GM12878 (cell line): ENCODE measurements at regions not wholly inside any gene's neighbourhood (a gene's known extent, or its start where the extent isn't known, plus 50 kb on each side); places are given as distances from the start of the nearest gene placed in this dataset.

Experiments
- ATAC-seq: fragments of 200-7000 bp; cut with Tn5 transposase; 3 replicates; pipeline ENCODE4 v1.9.1; 2020; ENCODE audit warnings: mild to moderate bottlenecking, moderate library complexity
- BruUV-seq: library from RNA; stranded (reverse); fragments of 400-500 nt; replicated peaks from 2 replicates; lab custom pipeline; 2021; lab: Mats Ljungman, UMichigan
- CTCF ChIA-PET: fragments of 300-600 bp; sonication (Branson Sonifier 250); formaldehyde crosslinking; extraction: SDS; loops from one replicate; lab custom pipeline; 2021; ENCODE audit warnings: inconsistent platforms; lab: Yijun Ruan, JAX
- POLR2A ChIA-PET: fragments of 350-600 bp; formaldehyde crosslinking; extraction: SDS; loops from one replicate; lab custom pipeline; 2021; ENCODE audit warnings: inconsistent platforms; lab: Charles Lee
- RAD21 ChIA-PET: fragments of 300-600 bp; sonication (Branson Sonifier 250); formaldehyde crosslinking; loops from one replicate; lab custom pipeline; 2023; ENCODE audit warnings: antibody characterized with exemption; ENCODE audit not compliant: unreplicated experiment; lab: Charles Lee
- SMC1A ChIA-PET: fragments of 300-600 bp; sonication (Branson Sonifier 250); formaldehyde crosslinking; loops from one replicate; lab custom pipeline; 2023; ENCODE audit not compliant: unreplicated experiment, uncharacterized antibody; lab: Charles Lee
- DNase-seq: peaks from one replicate; pipeline ENCODE4 v3.0.0-alpha.2; 2011; ENCODE audit warnings: low read depth, low spot score
- FAIRE-seq: peaks from 3 replicates; lab custom pipeline; 2011; peaks lifted over from hg19 to GRCh38; lab: Jason Lieb, UNC
- H2AFZ ChIP-seq: 2 replicates; pipeline ENCODE4 v1.6.0; 2011; ENCODE audit warnings: low read depth, low read length, control low read depth; ENCODE audit not compliant: control insufficient read depth
- H3K27ac ChIP-seq: 2 replicates; pipeline ENCODE4 v1.5.1; 2011; ENCODE audit warnings: control low read depth; ENCODE audit not compliant: control insufficient read depth, insufficient read depth
- H3K27me3 ChIP-seq, 2 experiments: replicated peaks in 1 of 2; 2 replicates each; pipeline versions ENCODE4 v1.6.0 to v1.6.1; 2011; ENCODE audit warnings: low read length in 1 of 2; ENCODE audit not compliant: control insufficient read depth in 2 of 2, insufficient read depth in 2 of 2
- H3K36me3 ChIP-seq, 2 experiments: 2 replicates each; pipeline ENCODE4 v1.5.1; 2011; ENCODE audit warnings: low read length in 1 of 2; ENCODE audit not compliant: control insufficient read depth in 2 of 2, insufficient read depth in 2 of 2
- H3K4me1 ChIP-seq: 2 replicates; pipeline ENCODE4 v1.6.1; 2011; ENCODE audit warnings: mild to moderate bottlenecking, low read length, moderate library complexity, mixed read lengths; ENCODE audit not compliant: control insufficient read depth, insufficient read depth
- H3K4me2 ChIP-seq: 2 replicates; pipeline ENCODE4 v1.6.0; 2011; ENCODE audit warnings: control low read depth; ENCODE audit not compliant: control insufficient read depth, insufficient read depth
- H3K4me3 ChIP-seq: fragments of 200-600 bp; sonication (generic); 2 replicates; pipeline ENCODE4 v1.5.1; 2016
- H3K79me2 ChIP-seq: 2 replicates; pipeline ENCODE4 v1.6.0; 2011; ENCODE audit warnings: low read length; ENCODE audit not compliant: control insufficient read depth, insufficient read depth
- H3K9ac ChIP-seq: 2 replicates; pipeline ENCODE4 v1.8.0; 2011; ENCODE audit warnings: low read length, control low read depth, mixed read lengths; ENCODE audit not compliant: control insufficient read depth, insufficient read depth
- H3K9me3 ChIP-seq: replicated peaks from 3 replicates; pipeline ENCODE4 v1.5.1; 2011; ENCODE audit warnings: mild to moderate bottlenecking, low read length; ENCODE audit not compliant: control insufficient read depth, insufficient read depth
- H4K20me1 ChIP-seq: 2 replicates; pipeline ENCODE4 v1.6.0; 2011; ENCODE audit not compliant: control insufficient read depth, insufficient read depth
- CBFB ChIP-seq: IDR thresholded peaks from 2 replicates; pipeline ENCODE4 v1.6.1; 2016; ENCODE audit warnings: antibody characterized with exemption, low read depth
- CBX5 ChIP-seq: sonication (generic); IDR thresholded peaks from 2 replicates; pipeline ENCODE4 v1.6.1; 2016; ENCODE audit warnings: low read depth, moderate library complexity, mild to moderate bottlenecking, inconsistent platforms
- CREM ChIP-seq: IDR thresholded peaks from 2 replicates; pipeline ENCODE4 v1.6.1; 2014; ENCODE audit warnings: antibody characterized with exemption, low read depth
- DPF2 ChIP-seq: fragments of 450-650 bp; IDR thresholded peaks from 2 replicates; pipeline ENCODE4 v1.6.1; 2017; ENCODE audit warnings: mild to moderate bottlenecking
- EZH2 ChIP-seq: IDR thresholded peaks from 2 replicates; pipeline ENCODE4 v1.6.1; 2012; ENCODE audit warnings: low read depth, mild to moderate bottlenecking, control low read depth, inconsistent platforms, low read length, borderline replicate concordance; ENCODE audit not compliant: control insufficient read depth
- GABPA ChIP-seq: IDR thresholded peaks from 2 replicates; pipeline ENCODE4 v1.6.1; 2014; ENCODE audit warnings: antibody characterized with exemption, low read depth, mild to moderate bottlenecking, inconsistent platforms
- IKZF2 ChIP-seq, 2 experiments: fragments of 450-650 bp; IDR thresholded peaks; 2 replicates each; pipeline ENCODE4 v1.6.1; 2017; ENCODE audit warnings: mild to moderate bottlenecking in 2 of 2, moderate library complexity in 2 of 2
- JUND ChIP-seq: IDR thresholded peaks from 2 replicates; pipeline ENCODE4 v1.6.1; 2012; ENCODE audit warnings: low read depth, mild to moderate bottlenecking, low read length, improper control_type of control experiment, moderate library complexity
- KDM1A ChIP-seq: fragments of 200-600 bp; sonication (generic); IDR thresholded peaks from 2 replicates; pipeline ENCODE4 v1.6.1; 2016; ENCODE audit warnings: borderline replicate concordance
- LARP7 ChIP-seq: fragments of 450-650 bp; IDR thresholded peaks from 2 replicates; pipeline ENCODE4 v1.6.1; 2017; ENCODE audit warnings: mild to moderate bottlenecking
- MTA2 ChIP-seq: fragments of 450-650 bp; IDR thresholded peaks from 2 replicates; pipeline ENCODE4 v1.6.1; 2016; ENCODE audit warnings: low read depth, mild to moderate bottlenecking, moderate library complexity
- NBN ChIP-seq: fragments of 450-650 bp; IDR thresholded peaks from 2 replicates; pipeline ENCODE4 v1.6.1; 2016
- POLR2AphosphoS2 ChIP-seq: IDR thresholded peaks from 2 replicates; pipeline ENCODE4 v1.6.1; 2011; ENCODE audit warnings: low read depth, mild to moderate bottlenecking, low read length, improper control_type of control experiment, moderate library complexity
- SUZ12 ChIP-seq: fragments of 200-600 bp; sonication (generic); IDR thresholded peaks from one replicate; pipeline ENCODE4 v1.6.1; 2018; ENCODE audit warnings: antibody characterized with exemption, mild to moderate bottlenecking; ENCODE audit not compliant: unreplicated experiment
- WRNIP1 ChIP-seq: IDR thresholded peaks from 2 replicates; pipeline ENCODE4 v1.6.1; 2011; ENCODE audit warnings: low read depth, low read length, improper control_type of control experiment, borderline replicate concordance
- ZNF622 ChIP-seq: fragments of 450-650 bp; IDR thresholded peaks from 2 replicates; pipeline ENCODE4 v1.6.1; 2017; ENCODE audit warnings: mild to moderate bottlenecking, inconsistent platforms
- WGBS: methylation state at CpG from one replicate; pipeline ENCODE4 v1.1.6; 2016; ENCODE audit warnings: low lambda C conversion rate; ENCODE audit not compliant: insufficient replicate concordance, insufficient coverage; ENCODE audit errors: missing lambda C conversion rate; 5-methylcytosine and 5-hydroxymethylcytosine counted together
- in situ Hi-C: fragments of 300-500 bp; cut with MboI; formaldehyde crosslinking; loops from 9 replicates; pipeline ENCODE4 v1.14.3; 2018; ENCODE audit warnings: mixed read lengths
- intact Hi-C: fragments of 100-400 bp; cut with micrococcal nuclease; formaldehyde crosslinking; loops from one replicate; pipeline ENCODE4 v1.14.2; 2022; ENCODE audit not compliant: unreplicated experiment
- TF ChIP-seq, protein P1 (sequence below): fragments of 450-650 bp; IDR thresholded peaks from 2 replicates; pipeline ENCODE4 v1.6.1; 2017; ENCODE audit warnings: mild to moderate bottlenecking, moderate library complexity
- TF ChIP-seq, protein P2 (sequence below): fragments of 450-650 bp; IDR thresholded peaks from 2 replicates; pipeline ENCODE4 v1.6.1; 2017; ENCODE audit warnings: mild to moderate bottlenecking, moderate library complexity

DNA sequence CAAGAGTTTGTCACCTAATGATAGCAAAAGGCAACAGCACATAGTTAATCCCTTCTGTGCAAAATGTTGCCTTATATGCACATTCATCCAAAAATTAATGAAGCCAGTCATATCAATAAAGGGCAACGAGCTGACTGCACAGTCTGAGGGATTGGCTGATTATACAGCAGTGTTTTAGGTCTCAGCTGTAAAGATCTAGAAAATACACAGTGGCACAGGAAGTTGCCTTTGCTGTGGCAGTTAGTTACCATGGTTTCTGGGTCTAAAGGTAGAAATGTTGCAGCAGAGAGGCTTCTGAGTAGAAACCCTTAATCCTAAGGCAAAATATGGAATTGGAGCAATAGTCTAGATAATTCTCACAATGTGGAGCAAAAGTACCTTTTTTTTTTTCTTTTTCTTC, 89.7 kb downstream of the SMPDL3A start (continued):
- TF ChIP-seq, protein P1, sequence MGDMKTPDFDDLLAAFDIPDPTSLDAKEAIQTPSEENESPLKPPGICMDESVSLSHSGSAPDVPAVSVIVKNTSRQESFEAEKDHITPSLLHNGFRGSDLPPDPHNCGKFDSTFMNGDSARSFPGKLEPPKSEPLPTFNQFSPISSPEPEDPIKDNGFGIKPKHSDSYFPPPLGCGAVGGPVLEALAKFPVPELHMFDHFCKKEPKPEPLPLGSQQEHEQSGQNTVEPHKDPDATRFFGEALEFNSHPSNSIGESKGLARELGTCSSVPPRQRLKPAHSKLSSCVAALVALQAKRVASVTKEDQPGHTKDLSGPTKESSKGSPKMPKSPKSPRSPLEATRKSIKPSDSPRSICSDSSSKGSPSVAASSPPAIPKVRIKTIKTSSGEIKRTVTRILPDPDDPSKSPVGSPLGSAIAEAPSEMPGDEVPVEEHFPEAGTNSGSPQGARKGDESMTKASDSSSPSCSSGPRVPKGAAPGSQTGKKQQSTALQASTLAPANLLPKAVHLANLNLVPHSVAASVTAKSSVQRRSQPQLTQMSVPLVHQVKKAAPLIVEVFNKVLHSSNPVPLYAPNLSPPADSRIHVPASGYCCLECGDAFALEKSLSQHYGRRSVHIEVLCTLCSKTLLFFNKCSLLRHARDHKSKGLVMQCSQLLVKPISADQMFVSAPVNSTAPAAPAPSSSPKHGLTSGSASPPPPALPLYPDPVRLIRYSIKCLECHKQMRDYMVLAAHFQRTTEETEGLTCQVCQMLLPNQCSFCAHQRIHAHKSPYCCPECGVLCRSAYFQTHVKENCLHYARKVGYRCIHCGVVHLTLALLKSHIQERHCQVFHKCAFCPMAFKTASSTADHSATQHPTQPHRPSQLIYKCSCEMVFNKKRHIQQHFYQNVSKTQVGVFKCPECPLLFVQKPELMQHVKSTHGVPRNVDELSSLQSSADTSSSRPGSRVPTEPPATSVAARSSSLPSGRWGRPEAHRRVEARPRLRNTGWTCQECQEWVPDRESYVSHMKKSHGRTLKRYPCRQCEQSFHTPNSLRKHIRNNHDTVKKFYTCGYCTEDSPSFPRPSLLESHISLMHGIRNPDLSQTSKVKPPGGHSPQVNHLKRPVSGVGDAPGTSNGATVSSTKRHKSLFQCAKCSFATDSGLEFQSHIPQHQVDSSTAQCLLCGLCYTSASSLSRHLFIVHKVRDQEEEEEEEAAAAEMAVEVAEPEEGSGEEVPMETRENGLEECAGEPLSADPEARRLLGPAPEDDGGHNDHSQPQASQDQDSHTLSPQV, result no peak

DNA sequence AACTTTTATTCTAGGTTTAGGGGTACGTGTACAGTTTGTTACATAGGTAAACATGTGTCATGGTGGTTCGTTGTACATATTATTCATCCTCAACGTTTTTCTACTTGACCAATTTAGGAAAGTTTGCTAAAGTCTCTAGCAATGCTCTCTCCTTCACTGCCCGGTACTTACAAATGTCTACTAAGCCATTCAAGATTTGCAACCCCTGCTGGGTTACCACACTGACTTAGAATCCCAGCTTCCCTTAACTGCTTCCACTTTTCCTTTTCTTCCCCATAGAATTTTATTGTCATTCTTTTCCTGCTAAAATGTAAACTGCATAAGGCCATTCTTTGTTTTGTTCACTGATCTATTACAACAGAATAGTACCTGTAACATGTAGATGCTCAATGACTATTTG, 97.4 kb downstream of the SMPDL3A start:
- POLR2A ChIA-PET, result no interaction called here
- TF ChIP-seq, protein P2, sequence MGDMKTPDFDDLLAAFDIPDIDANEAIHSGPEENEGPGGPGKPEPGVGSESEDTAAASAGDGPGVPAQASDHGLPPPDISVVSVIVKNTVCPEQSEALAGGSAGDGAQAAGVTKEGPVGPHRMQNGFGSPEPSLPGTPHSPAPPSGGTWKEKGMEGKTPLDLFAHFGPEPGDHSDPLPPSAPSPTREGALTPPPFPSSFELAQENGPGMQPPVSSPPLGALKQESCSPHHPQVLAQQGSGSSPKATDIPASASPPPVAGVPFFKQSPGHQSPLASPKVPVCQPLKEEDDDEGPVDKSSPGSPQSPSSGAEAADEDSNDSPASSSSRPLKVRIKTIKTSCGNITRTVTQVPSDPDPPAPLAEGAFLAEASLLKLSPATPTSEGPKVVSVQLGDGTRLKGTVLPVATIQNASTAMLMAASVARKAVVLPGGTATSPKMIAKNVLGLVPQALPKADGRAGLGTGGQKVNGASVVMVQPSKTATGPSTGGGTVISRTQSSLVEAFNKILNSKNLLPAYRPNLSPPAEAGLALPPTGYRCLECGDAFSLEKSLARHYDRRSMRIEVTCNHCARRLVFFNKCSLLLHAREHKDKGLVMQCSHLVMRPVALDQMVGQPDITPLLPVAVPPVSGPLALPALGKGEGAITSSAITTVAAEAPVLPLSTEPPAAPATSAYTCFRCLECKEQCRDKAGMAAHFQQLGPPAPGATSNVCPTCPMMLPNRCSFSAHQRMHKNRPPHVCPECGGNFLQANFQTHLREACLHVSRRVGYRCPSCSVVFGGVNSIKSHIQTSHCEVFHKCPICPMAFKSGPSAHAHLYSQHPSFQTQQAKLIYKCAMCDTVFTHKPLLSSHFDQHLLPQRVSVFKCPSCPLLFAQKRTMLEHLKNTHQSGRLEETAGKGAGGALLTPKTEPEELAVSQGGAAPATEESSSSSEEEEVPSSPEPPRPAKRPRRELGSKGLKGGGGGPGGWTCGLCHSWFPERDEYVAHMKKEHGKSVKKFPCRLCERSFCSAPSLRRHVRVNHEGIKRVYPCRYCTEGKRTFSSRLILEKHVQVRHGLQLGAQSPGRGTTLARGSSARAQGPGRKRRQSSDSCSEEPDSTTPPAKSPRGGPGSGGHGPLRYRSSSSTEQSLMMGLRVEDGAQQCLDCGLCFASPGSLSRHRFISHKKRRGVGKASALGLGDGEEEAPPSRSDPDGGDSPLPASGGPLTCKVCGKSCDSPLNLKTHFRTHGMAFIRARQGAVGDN, result no peak
- TF ChIP-seq LARP7 (no peak), JUND (no peak), KDM1A (no peak), NBN (no peak), SUZ12 (no peak), CBX5 (no peak), WRNIP1 (no peak), MTA2 (no peak), DPF2 (no peak), CBFB (no peak), CREM (no peak), GABPA (no peak), IKZF2 (IDR thresholded peaks at IDR 0.05) (no peak), ZNF622 (no peak), POLR2AphosphoS2 (no peak), EZH2 (no peak)

More for the DNA sequence above, 97.4 kb downstream of the SMPDL3A start:
- no peaks in the 10 kb centered on the region for H3K4me1 ChIP-seq
- H3K4me2 ChIP-seq, result no peak overlapping the region
- in situ Hi-C loops, result no loop called here
- no peaks in the 10 kb centered on the region for H3K79me2 ChIP-seq
- H3K9me3 ChIP-seq, result no peaks in the 10 kb centered on the region
- ChIA-PET SMC1A (interaction anchor here (1.0 to 2.0 kb wide), 3 partner anchors 9 to 17 kb away, joined by 5 to 6 read pairs (median 5); no protein-coding TSS in a partner anchor), RAD21 (interaction anchor here (0.9 kb wide), 1 partner anchor 17 kb away, joined by 3 read pairs; no protein-coding TSS in a partner anchor), CTCF (interaction anchor here (0.9 to 2.1 kb wide), 3 partner anchors 17 to 60 kb away, joined by 3 to 10 read pairs (median 5); no protein-coding TSS in a partner anchor)
- H3K9ac ChIP-seq, result no peak overlapping the region
- intact Hi-C loops, result no loop called here
- ATAC-seq (no peak), FAIRE-seq (no peak), DNase-seq (no peak)
- H3K27ac ChIP-seq, result no peak overlapping the region
- no peaks in the 10 kb centered on the region for H3K36me3 ChIP-seq
- BruUV-seq, result no TSS peak
- 9% methylated on average over 4 of the region's 4 CpGs for WGBS
- no peaks in the 10 kb centered on the region for H4K20me1 ChIP-seq
- no peak overlapping the region for H3K4me3 ChIP-seq
- H3K27me3 ChIP-seq, result no peaks in the 10 kb centered on the region
- no peak overlapping the region for H2AFZ ChIP-seq
